Jurkat, Clone E6-1 (cell line): ENCODE measurements at regions not wholly inside any gene's neighbourhood (a gene's known extent, or its start where the extent isn't known, plus 50 kb on each side); places are given as distances from the start of the nearest gene placed in this dataset.

Source experiments
- DNase-seq: peaks from one replicate; pipeline ENCODE4 v3.0.0-alpha.2; 2011; ENCODE audit warnings: low read depth, low spot score
- H3K4me3 ChIP-seq: 2 replicates; pipeline ENCODE4 v1.5.1; 2011; ENCODE audit warnings: mild to moderate bottlenecking, low read length, control low read depth, moderate library complexity

DNA sequence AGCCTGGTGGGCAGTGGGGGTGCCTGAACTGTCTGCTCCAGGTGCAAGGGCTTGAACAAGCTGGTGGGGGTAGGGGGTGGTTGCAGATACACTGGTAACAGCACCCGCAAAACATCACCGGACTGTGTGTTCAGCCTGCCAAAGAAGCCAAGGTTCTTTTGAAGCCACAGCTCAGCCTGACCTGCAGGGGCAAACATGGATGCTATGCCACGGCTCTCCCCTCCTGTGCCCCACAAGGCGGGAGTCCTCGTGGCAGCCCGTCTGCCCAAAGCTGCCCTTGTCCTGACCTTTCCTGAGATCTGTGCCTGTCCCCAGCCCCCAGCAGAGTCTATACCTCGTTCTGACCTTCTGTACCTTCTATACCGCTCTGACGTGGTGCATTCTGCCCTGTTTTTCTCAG, 285.7 kb downstream of the GLRX3 start:
- no peak for DNase-seq

DNA sequence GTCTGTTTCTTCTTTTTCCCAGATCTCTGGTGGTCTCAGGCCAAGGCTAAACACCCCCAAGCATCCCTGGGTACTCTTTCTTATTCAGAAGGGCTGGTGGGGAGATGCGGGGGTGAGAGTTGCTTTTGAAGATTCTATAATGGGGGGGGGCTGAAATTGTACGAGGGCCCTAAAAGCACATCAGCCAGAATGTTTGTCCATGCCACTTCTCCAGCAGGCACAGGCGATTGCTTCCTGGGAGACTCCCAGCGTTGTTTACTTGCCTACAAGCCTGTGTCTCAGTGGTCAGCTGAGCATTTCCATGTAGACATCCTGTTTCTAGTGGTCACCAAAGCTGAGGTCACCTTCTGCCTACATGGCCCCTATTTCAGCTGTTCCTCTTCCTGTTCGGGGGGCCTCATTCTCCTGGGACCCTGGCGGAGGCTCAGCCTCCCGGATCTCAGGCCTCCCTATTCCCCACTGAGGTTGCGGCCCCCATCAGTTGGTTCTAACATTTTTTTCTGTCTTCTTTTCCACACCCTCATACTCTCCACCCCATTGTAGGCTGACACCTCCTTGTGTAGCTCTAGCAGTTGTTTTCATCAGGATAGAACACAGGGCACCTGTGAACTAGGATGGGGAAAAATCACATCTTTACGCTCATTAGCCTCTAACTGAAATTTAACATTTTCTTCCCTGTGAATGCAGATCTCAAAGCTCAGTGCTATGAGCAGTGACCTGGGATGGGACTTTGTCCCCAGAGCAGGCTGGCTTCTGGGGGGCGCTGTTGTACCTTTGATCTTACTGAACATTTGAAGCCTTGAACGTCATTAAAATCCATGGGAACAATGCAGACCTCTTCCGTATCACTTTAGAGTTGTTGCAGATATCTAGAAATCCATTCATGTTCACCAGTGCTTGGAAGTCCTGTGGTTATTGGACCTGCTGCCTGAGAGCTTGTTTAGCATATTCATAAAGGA, 286.5 kb downstream of the GLRX3 start:
- no peak overlapping the region for H3K4me3 ChIP-seq
- DNase-seq, result no peak

More for the DNA sequence above, 285.7 kb downstream of the GLRX3 start:
- no peak overlapping the region for H3K4me3 ChIP-seq

DNA sequence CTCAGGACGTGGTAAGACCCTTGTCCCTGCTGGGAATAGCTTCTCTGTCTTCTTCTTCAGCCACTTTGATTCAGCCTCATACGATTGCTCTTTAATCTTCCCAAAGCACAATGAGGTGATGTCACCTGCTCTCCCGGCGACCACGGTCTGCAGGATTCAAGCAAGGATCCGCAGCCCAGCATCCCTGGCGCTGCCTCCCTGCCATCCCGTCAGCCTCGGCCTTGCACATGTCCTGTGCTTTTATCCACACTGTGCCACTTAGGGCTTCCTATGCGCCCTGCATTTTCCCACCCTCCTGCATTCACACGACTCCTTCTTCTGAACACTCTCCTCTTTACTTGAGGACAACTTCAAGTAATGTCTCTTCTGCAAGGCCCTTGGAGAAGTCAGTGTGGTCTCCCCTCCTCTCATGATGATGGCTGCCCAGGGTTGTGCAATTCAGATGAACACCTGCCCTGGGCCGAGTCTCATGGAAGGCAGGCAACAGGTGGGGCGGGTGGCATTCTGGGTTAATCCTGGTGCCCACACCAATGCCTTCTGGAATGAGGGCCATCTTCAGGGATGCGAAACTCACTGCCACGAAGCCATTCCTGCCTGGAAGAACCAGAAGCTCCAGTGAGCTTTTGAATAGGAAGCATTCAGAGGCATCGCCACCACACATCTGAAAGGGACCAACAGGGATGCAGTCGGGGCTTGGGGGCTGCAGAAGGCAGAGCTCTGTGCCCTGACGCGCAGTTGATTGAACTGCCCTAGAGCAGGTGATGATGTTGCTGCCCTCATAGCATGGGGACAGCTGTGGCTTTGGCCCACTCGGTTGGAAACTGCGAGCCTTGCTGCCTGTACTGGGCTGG, 287.5 kb downstream of the GLRX3 start:
- no peak overlapping the region for H3K4me3 ChIP-seq
- DNase-seq, result no peak

DNA sequence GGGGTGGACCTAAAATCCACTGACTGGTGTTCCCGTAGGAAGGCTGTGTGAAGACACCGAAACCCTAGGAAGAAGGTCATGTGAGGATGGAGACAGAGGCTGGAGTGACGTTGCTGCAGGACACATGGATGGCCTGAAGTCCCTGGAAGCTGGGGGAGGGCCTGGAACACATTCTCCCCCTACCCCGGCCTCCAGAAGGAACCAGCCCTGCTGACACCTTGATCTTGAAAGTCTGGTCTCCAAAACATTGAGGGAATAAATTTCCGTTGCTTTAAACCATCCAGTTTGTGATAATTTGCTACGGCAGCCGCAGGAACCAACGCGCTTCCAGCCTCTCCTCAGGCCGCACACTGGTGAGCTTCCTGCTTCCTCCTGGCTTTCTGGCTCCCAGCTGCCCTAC, 288.2 kb downstream of the GLRX3 start:
- DNase-seq, result no peak
- no peak overlapping the region for H3K4me3 ChIP-seq

DNA sequence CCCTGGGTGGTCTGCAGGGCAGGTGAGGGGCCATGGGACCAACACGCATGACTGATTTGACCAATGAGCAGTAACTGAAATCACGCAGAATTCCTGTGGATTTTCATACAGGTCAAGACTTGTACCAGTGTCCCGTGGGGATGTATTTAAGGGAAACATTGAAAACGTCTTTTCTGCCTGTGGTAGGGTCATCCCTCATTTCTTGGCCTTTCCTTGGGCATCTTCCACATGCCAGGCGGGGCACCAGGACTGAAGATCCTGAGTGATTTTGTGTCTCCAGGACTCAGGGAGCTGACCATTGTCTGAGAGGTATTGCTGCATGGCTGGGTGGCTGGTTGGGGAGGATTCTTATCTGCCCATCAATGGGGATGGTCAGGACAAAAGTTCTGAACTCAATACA, 289.0 kb downstream of the GLRX3 start:
- no peak for DNase-seq
- H3K4me3 ChIP-seq, result no peak overlapping the region

DNA sequence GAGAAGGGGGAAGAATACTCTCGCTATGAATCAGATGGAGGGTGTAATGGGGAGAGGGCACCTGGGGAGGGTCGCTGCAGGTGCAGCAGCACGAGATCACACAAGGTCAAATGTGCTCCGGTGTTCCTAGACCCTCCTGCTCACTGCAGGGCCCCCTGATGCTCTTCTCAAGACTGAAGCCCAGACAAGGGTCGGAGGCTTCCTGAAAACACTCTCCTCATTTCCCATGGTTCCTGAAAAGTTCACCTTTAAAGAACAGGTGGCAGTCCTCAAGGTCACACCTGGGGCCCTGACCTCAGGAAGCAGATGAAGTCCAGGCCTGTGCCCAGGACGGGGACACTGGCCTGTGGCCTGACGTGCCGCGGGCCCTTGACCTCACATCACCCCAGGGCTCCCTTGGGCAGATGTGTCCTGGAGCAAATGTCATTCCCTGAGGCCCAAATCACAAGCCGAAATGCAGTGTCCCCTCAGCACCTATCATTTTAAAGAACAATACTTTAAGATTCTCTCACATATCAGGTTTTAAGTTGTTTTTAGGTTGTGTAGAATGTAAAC, 289.8 kb downstream of the GLRX3 start:
- no peak for DNase-seq
- H3K4me3 ChIP-seq, result no peak overlapping the region

DNA sequence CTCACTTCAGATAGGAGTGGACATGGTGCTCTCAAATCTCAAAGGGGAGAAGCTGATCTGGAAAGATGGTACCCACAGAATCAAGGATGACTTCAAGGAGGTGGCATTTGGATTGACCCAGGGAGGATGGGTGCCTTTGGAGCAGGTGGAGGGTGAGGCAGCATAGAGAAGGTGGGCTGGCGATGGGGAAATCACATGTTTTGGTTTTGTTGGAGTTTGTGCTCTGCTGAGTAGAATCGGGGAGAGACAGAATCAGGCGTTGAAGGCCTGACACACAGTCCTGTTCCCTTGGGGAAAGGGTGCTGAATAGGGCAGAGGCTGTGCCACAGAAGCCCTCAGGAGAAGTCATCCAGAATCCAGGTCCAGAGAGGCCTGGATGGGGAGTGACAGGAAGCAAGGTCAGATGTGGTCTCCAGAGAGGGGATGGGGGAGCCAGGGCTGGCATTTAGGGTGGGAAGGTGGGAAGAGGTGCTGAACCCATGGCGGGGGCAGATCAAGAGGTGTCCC, 291.1 kb downstream of the GLRX3 start:
- DNase-seq, result no peak
- H3K4me3 ChIP-seq, result no peak overlapping the region

DNA sequence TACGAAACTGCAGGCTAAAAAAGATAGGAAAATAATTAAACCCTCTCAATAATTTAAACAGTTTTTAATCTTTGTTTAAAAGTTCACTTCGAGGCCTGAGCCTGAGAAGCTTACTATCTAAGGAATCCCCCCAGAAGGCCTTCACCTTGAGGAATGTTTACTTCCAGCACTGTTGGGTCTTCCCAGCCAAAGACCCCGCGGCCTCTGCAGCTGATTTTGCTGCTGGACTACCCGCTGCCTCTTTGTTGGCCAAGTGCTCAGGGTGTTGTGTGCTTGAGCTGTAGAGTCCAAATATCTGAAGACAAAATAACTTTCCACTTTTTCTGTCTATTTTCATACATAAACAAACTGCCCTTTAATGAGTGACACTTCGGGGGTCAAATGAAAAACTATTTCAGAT, 292.7 kb downstream of the GLRX3 start:
- DNase-seq, result no peak
- no peak overlapping the region for H3K4me3 ChIP-seq

DNA sequence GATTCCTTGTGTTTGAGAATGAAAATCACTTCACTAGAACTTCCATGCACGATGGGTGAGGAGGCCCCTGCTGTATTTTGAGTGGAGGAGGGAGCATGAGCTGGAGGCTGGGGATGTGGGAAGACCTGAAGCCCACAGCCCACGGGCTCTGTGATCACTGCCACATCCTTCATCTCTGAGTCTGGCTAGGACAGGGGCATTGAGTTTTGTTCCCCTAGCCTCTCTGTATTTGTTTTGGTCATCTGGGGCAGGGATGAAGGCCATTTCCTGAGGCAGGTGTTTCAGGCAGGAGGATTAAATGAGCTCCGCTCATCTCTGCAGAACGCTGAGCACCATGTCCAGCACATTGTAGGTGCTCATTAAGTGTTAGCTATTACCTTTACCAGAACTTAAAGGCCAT, 293.6 kb downstream of the GLRX3 start:
- no peak overlapping the region for H3K4me3 ChIP-seq
- no peak for DNase-seq

DNA sequence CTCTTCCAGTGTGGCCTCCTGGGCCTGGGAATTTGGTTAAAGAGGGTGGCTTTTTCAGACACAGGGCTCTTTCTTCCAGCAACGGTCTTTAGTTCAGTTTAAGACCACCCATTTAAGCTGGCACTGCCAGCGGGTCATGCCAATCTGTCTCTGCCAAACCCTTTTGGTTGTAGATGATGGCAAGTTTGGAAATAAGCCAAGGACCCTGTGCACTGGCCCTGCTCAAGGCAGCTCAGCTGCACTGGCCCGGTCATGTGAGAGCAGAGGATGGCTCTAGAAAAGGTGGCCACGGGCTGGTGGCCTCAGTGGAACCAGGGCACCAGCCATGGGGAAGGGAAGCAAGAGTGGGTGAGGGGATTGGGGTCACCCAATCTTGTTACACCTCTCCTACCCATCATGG, 294.1 kb downstream of the GLRX3 start:
- no peak overlapping the region for H3K4me3 ChIP-seq

DNA sequence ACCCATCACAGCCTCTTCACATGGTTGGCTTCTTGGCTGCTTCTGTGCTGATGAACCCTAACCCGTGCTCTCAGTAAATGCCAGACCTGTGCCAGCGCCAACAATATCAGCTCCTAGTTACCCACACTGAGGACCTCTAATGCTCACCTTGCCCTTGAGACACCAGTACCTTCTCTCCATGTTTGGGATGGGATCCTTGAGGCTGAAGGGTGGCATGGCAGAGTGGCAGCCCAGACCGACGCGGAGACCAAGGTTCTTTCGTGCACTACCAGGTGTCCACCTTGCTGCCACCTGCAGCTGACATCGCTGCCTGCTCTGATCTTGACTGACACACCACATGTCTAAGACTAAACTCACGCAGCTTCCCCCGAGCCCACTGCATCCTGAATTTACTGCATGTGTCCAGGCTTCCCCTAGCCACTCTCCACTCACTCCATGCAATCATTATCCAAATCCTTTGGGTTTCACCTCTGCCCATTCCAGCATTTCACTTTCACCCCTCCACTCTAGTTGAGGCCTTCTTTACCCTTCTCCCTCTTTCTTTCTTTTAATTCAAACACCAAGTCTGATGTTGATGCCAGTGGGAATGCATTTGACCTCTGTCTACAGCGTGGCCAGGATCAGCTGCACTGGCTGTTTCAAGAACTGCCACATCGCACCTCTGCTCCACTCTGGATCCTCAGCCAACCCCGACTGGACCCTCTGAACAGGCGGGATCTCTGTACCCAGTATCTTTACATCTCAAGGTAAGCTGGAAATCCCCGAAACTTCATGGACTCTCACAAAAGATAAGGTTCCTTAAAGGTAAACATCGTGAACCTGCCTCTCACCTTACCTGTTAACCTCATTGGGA, 294.9 kb downstream of the GLRX3 start:
- no peak for DNase-seq
- no peak overlapping the region for H3K4me3 ChIP-seq

More for the DNA sequence above, 294.1 kb downstream of the GLRX3 start:
- no peak for DNase-seq

DNA sequence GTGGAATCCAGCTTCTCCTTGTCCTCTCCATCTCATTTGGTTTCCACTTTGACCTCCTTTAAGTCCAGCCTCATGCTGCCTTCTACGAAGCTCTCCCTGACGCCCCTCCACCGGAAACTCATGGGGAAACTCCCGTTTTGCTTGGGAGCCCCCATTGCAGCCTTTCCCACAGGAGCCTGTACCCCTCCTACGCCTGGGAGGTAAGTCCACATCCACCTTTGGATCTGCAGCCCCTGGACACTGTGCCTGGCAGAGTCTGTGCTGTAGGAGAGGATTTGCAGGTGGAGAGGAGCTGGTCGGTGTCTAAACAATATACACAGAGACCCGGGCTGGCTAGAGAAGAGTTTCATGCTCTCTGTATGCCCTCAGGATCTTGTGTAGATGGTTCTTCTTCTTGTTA, 296.1 kb downstream of the GLRX3 start:
- no peak overlapping the region for H3K4me3 ChIP-seq
- no peak for DNase-seq

DNA sequence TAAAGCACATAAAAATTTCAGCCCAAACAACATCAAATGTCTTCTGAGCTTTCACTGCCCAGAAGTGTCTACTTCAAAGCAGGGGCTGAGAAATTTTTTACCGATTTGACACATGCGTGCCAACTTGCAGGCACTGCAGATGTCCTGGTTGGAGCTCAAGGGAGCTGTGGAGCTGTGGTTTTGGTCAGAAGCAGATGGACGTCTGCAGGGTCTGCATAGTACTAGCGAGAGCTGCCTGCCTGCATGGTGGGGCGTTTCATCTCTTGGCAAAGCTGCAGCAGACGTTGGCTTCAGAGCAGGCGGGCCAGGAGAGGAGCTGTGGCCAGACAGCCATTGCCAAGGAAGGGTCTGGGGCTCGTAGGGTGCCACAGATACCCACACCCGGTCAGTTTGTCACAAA, 296.7 kb downstream of the GLRX3 start:
- no peak for DNase-seq
- no peak overlapping the region for H3K4me3 ChIP-seq

DNA sequence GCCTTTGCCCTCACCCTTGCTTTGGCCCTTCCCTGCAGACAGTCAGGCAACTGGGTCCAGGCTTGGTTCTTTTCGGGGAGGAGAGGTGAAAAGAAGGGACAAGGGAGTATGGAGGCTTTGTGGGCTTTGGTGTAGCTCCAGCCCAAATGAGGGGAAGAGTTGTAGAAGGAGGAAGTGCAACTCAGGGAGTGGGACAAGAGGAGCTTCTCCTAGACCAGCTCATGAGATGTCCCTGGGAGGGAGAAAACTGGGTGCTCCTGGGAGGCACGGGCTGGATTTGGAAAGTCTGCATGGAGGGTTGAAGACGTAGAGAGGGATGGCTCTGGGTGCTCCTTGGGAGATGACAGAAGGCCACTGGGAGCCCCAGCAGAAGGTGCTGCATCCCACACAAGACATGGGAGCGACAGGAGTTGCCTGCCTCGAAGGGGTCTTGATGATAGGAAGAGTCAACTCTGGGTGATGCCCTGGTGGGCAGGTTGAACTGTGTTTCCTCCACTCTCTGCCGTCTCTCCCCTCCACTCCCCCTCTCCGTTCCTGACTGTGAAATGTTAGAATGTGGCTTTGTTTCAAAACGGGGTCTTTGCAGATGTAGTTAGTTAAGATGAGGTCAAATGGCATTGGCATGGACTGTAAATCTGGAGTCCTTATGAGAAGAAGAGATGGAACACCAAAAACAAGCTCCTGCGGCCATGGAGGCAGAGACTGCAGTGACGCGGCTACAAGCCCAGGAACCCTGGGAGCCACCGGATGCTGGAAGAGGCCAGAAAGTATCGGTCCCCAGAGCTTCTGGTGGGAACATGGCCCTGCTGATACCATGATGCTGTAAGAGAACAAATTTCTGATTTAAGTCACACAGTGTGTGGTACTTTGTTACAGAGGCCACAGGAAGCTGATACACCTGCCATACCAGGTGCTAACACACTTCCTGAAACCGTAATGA, 298.5 kb downstream of the GLRX3 start:
- no peak for DNase-seq

DNA sequence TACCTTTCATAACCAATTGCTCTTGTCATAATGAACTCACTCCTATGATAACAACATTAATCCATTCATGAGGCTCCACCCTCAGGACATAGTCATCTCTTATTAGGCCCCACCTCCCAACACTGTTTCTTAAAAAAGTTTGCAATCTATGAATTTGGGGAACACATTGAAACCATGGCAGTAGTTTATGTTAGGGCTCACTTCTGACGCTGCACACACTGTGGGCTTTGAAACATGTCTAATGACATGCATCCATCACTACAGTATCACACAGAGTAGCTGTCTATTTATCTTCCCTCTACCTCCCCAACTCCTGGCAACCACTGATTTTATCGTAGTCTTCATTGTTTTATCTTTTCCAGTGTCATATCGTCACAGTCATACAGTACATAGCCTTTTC, 299.8 kb downstream of the GLRX3 start:
- H3K4me3 ChIP-seq, result no peak overlapping the region
- DNase-seq, result no peak

More for the DNA sequence above, 298.5 kb downstream of the GLRX3 start:
- no peak overlapping the region for H3K4me3 ChIP-seq

DNA sequence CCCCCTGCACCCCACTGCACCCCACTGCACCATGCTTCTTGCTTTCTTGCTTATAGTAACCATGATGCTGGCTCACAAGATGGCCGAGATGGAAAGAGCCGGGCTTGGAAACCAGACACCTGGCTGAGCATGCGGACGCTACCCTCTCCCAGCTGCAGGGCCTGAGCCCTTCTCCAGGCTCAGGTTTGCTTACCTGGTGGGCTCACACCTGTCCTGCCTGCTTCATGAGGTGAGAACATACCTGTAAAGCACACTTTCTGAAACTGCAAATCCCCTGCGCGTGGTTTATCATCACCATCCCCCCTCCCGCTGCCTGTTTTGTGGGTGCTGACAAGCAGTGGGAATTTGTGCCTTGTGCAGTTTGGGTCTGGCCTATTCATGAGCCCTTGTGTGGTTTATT, 302.7 kb downstream of the GLRX3 start:
- no peak for DNase-seq
- H3K4me3 ChIP-seq, result no peak overlapping the region

DNA sequence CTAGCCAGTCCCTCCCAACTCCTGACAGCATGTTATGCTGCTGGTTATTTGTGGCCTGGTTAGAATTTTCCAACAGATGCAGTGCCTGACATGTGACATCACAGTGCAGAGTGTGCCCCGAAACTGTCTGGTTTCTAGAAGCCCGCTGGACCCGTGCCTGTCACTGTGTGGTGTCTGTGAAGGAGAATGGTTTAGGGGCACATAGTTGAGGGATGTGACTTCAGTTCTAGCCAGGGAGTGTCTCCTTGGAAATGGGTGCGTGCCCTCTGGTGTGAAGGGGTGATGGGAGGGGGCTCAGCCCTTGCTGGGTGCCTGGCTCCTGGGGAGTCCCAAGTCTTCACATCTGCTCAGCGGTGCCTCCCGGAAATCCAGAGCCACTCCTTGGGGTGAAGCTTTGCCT, 303.6 kb downstream of the GLRX3 start:
- DNase-seq, result no peak
- no peak overlapping the region for H3K4me3 ChIP-seq

DNA sequence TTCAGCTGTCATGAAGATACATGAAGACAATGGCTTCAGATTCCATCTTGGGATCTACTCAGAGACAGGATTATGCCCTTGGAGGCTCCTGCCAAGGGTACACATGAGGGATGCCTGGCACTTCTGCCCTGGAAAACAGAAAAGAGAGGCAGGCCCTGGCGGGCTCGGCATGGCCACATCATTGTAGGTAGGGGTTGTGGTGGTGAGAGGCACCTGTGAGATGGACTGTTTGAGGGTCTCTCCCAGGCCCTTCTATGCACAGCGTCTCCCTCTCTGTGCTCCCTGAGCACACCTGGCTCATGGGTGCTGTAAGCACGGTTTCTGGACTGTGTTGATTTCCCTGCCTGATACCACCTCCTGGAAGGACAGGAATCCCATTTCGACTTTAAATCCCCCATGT, 304.3 kb downstream of the GLRX3 start:
- no peak for DNase-seq
- H3K4me3 ChIP-seq, result no peak overlapping the region
